GM18909 (cell line): ENCODE measurements at regions not wholly inside any gene's neighbourhood (a gene's known extent, or its start where the extent isn't known, plus 50 kb on each side); places are given as distances from the start of the nearest gene placed in this dataset.

ENCODE experiments used
- ATAC-seq: cut with Tn5 transposase; IDR thresholded peaks from one replicate; pipeline ENCODE4 v1.9.1; 2021; ENCODE audit warnings: mild to moderate bottlenecking; ENCODE audit not compliant: unreplicated experiment, poor library complexity

GRCh38 chr4:30783751-30784150, 63.6 kb downstream of the PCDH7 start:
- no peak for ATAC-seq

GRCh38 chr4:30789219-30789671, 69.1 kb downstream of the PCDH7 start:
- no peak for ATAC-seq

GRCh38 chr4:30790123-30790522, 70.0 kb downstream of the PCDH7 start:
- ATAC-seq, result no peak

- ATAC-seq, result no peak
Measured at GRCh38 chr4:30790998-30791397, 70.8 kb downstream of the PCDH7 start.

- ATAC-seq, result no peak
Measured at GRCh38 chr4:30792601-30793000, 72.4 kb downstream of the PCDH7 start.

GRCh38 chr4:30801876-30802275, 81.7 kb downstream of the PCDH7 start:
- no peak for ATAC-seq

- no peak for ATAC-seq
Measured at GRCh38 chr4:30802622-30803323, 82.6 kb downstream of the PCDH7 start.

- no peak for ATAC-seq
Measured at GRCh38 chr4:30808276-30808675, 88.1 kb downstream of the PCDH7 start.

GRCh38 chr4:30811296-30811695, 91.1 kb downstream of the PCDH7 start:
- no peak for ATAC-seq

GRCh38 chr4:30815685-30816084, 95.5 kb downstream of the PCDH7 start:
- ATAC-seq, result no peak

GRCh38 chr4:30817447-30817846, 97.3 kb downstream of the PCDH7 start:
- ATAC-seq, result no peak

GRCh38 chr4:30818541-30818940, 98.4 kb downstream of the PCDH7 start:
- ATAC-seq, result no peak

GRCh38 chr4:30821275-30821674, 101.1 kb downstream of the PCDH7 start:
- no peak for ATAC-seq

GRCh38 chr4:30821859-30822612, 101.9 kb downstream of the PCDH7 start:
- no peak for ATAC-seq

- ATAC-seq, result no peak
Measured at GRCh38 chr4:30822911-30823551, 102.9 kb downstream of the PCDH7 start.

GRCh38 chr4:30825008-30825770, 105.0 kb downstream of the PCDH7 start:
- ATAC-seq, result no peak

GRCh38 chr4:30828264-30828926, 108.2 kb downstream of the PCDH7 start:
- no peak for ATAC-seq

GRCh38 chr4:30832639-30833038, 112.5 kb downstream of the PCDH7 start:
- no peak for ATAC-seq

GRCh38 chr4:30833206-30833605, 113.0 kb downstream of the PCDH7 start:
- ATAC-seq, result no peak

GRCh38 chr4:30835044-30835443, 114.9 kb downstream of the PCDH7 start:
- ATAC-seq, result no peak
